ENCODE measurements at regions not wholly inside any gene's neighbourhood (a gene's known extent, or its start where the extent isn't known, plus 50 kb on each side); places are given as distances from the start of the nearest gene placed in this dataset.

DNA sequence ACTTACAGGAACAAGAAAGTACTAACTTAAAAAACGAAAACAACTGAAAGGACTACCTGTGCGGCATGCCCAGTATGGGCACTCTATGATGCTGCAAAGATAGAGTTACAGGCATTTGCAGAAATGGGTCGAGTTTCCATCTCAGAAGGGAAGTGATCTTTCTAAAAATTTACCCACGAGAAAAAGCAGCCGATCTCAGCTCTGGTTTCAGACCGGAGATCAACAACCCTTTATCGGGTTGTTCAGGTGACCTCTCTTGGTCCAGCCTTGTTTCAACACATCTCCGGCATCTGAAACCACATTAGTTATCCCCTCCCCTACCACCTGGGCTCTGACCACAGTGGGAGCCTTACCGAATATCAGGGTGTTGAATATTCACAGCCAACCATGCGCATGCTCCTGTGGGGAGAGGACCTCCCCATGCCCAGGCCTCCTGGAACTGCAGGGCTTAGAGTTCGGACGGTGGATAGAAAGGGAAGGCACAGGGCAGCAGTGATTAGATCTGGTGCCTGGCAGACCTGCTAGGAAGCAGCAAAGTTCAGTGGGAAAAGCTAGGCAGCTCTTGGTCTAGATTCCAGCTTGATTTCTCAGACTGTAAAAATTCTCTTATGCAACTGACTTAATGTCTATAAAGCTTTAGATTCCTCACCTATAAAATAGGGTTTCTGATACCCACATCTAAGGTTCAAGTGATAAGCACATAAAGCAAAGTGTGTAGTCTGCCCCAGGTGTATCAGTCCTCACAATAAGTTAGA lies 906.0 kb downstream of the VRK1 start:
- TF ChIP-seq, protein P1, sequence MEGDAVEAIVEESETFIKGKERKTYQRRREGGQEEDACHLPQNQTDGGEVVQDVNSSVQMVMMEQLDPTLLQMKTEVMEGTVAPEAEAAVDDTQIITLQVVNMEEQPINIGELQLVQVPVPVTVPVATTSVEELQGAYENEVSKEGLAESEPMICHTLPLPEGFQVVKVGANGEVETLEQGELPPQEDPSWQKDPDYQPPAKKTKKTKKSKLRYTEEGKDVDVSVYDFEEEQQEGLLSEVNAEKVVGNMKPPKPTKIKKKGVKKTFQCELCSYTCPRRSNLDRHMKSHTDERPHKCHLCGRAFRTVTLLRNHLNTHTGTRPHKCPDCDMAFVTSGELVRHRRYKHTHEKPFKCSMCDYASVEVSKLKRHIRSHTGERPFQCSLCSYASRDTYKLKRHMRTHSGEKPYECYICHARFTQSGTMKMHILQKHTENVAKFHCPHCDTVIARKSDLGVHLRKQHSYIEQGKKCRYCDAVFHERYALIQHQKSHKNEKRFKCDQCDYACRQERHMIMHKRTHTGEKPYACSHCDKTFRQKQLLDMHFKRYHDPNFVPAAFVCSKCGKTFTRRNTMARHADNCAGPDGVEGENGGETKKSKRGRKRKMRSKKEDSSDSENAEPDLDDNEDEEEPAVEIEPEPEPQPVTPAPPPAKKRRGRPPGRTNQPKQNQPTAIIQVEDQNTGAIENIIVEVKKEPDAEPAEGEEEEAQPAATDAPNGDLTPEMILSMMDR (conservative IDR thresholded peaks at IDR 0.05 in 1 of 2, IDR thresholded peaks at IDR 0.05 in 1 of 2; ENCODE audit: extremely low read depth in 1 of 2, insufficient read depth in 1 of 2, low read depth in 1 of 2, low read length in 2 of 2): no peak
- no peak for TF ChIP-seq EZH2 (IDR thresholded peaks at IDR 0.05; ENCODE audit: borderline replicate concordance, low read length)

All from mammary epithelial cell (primary cell).